HPDE6-E6E7 (cell line): ENCODE measurements at regions not wholly inside any gene's neighbourhood (a gene's known extent, or its start where the extent isn't known, plus 50 kb on each side); places are given as distances from the start of the nearest gene placed in this dataset.

Experiments
- DNase-seq: peaks from one replicate; pipeline ENCODE4 v3.0.0; 2011; ENCODE audit warnings: missing footprints; ENCODE audit errors: extremely low spot score

DNA sequence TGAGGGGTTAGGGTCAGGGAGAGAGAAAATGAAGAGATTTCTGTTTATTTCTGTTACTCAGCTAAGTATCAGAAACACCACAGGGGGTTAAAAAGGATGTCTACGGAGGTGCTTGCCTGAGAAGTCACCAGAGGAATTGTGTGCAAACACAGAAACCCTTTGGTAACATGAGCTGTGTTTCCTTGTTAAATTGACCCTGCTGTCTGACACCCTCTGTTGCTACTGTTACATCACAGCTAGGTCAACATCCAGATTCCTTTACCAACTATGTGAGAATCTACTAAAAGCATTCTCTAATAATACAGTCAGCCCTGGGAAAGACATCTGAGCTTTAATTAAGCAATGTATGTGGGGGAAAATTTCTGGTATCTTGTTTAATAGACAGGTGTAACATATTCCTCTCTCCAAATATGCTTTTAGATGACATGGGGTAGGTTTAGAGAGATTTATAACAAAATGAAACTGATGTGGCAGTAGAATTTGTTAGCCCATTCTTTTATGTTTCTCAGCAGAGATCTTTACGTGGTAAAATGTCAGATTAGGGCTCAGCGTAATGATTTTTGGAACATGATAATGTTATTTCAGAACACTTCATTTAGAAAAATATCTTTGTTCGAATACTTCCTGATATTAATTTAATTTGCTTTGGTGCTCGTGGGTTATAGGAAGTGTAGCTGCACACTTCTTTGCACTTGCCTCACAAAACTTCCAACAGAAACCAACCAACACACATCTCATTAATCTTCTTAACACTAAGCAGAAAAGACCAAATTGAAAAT lies 168.0 kb upstream of the AHR start:
- DNase-seq: peak; percentile 23

DNA sequence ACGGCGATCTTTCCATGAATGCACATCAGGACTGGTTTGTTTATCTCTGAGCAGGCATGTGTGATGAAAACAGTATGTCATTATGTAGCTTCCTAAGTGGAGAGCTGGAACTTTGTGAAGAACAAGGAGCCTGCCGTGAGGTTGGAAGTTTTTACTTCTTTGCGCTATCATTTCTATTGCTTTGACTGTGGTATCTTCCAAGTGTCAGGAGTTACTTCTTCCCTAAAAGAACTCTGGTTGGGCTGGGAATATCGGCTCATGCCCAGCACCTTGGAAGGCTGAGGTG lies 167.4 kb upstream of the AHR start:
- DNase-seq: no peak

DNA sequence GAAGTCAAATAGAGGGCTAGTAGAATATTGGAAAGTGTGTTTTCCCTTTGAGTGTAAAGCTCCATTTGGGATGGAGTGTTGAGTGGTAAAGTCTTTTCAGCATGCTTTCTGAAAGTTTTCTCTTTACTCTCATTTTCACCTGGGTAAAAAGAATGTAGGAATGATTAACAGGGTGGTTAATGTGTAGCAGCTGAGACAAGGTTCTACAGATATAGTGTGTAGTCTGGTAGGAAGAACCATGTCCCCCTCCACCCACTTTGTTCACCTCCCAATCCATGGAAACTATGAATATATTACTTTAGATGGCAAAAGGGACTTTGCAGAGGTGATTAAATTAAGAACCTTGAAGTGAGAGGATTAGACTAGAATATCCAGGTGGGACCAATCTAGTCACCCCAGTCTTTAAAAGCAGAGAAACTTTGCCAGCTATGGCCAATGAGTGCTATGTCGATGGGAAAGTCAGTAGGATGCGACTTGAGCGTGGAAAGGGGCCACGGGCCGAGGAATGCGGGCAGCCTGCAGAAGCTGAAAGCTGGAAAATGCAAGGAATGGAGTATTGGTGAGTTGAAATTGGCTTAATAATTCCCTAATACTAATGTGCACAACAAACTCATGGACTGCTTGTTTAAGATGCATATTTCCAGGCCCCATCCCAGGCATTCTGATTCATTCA lies 166.3 kb upstream of the AHR start:
- DNase-seq: no peak

DNA sequence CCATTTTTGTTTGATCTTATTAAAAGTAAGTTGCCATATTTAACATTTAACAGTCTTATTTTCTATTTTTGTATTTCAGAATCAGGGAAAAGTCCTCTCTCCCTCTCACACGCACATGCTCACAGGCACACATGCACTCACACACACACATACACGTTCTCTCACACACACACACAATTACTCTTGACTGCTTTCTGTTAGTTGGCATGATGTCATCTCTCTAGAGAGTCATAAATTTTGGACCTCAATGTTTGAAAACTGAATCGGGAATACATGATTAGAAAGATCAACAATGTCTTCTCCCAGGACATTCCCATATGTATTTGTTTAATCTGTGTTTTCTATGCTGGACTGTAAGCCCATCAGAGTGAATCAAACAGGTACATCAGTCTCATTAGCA lies 165.7 kb upstream of the AHR start:
- no peak for DNase-seq

DNA sequence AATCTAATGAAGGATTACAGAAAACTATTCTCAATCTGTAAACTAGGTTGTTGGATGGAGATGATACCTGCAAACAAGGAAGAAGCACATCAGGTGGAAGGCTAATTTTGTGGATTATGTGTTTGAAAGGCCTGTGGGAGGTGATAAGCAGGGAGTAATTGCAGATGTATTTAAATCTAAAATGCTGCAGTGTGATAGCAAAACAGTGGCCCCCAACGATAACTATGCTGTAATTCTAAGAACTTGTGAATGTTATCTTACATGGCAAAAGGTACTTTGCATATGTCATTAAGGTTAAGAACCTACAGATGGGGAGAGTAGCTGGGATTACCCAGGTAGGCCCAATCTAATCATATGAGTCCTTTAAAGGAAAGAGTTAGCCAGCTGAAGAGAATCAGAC lies 164.5 kb upstream of the AHR start:
- no peak for DNase-seq

DNA sequence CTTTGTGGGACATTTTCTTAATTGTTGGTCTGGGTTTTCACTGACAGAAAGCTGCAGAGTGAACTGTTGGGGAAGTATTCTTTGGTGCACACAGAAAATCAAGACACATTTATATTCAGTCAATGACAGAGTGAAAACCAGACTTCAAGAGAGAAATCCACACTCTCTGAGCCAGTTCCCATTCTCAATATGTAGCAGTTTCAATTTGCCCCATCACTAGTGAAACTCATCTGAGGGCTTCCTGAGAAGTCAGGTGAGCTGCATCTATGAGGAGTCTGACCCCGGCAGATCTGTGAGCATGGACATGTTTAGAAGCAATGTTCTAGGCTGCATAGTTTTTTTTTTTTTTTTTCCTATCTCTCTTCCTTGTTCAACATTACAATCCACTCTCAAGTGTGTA lies 163.7 kb upstream of the AHR start:
- no peak for DNase-seq

DNA sequence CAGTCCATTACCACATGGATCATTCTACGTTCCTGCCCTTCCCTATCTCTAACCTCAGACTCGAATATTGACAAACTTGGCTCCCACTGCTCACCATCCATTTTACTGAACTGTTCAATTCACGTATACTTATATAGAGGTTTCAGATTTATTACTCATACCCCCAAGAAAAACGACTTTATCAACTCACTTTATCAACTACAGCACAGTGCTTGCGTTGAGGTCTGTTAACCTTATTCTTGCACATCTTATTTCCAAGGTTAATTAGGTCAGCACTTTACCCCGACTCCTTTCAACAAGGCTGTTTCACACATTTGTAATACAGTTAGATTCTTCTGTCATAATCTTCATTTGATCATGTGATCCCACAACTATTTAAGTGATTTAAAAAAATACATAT lies 162.3 kb upstream of the AHR start:
- DNase-seq: no peak

DNA sequence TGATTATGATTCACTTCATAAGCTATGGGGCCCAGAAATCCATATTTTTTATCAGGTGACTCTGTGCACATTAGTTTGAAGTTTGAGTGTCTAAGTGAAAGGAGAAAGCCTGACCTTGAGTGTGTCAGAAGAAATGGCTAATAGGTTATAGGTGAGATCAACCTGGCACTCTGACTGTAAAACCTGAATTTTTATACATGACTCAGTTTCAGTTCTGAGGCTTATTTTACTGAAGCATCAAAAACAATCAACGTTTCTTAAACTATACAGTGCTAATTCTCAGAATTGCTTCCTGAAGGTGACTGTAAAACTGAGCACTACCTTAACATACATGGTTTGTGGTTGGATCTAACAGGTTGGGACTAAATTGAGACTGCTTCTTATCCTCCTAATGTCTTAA lies 159.4 kb upstream of the AHR start:
- no peak for DNase-seq

DNA sequence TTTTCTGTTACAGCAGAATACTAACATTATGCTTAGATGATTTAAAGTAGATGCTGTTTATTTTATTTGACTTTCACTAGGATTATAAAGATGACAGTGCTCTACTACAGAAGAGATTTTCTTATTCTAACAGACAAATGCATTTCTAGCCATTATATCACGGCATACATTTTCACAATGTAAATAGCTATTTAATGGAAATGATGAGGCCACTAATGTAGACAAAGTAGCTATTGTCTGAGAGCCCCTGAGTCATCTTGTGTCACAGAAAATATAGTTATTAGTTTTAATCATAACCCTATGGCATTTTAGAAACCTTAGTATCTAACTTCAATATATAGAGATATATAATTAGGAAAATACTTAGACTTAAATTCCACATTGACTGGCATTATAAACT lies 158.0 kb upstream of the AHR start:
- DNase-seq: no peak

DNA sequence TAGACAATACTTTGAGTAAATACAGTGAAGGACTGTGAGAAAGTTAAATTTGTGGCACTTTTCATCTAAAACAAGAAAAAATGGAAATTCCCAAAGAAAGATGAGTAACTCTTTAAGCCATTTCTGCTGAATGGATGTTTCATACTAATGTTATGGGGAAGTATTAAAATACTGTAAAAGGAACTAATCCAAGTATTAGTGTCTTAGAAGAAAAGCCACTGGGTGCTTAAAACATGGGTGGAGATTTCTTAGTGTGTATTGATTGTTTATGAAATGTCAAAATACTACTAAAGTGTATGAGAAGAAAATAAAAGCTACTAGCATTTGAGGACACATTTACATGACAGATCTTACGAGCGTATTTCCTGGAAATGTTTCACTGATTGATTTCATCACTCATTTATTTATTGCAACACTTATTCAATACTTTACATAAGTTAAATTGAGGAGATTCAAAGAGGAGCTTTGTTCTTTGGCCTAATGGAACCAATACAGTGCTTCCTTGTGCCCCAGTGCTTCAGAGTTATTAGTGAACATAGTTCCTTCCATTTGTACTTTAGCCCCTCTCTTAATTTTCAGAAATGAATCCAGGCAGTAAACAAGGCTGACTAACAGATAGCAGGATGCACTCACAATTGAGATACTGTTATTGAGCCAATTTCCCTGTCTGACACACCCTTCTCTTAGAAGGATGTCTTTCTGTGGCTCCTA lies 155.5 kb upstream of the AHR start:
- DNase-seq: no peak

DNA sequence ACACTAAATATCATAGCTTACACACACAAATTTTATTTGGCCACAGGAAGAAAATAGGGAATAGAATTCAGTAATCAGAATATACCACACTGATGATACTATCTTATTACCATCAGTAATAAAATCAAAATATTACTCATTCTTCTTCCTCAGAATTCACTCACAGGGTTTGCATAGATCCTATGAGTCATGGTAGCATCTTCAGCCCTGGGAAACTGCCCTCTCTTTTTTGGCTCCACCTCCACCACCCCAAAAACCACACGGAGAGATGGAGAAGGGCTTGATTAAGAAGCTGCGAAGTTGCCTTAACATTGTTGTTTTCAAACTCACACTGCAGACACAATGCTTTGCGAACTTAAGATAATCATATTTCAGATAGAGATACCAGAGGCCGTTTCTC lies 154.1 kb upstream of the AHR start:
- peak; percentile 21 for DNase-seq

DNA sequence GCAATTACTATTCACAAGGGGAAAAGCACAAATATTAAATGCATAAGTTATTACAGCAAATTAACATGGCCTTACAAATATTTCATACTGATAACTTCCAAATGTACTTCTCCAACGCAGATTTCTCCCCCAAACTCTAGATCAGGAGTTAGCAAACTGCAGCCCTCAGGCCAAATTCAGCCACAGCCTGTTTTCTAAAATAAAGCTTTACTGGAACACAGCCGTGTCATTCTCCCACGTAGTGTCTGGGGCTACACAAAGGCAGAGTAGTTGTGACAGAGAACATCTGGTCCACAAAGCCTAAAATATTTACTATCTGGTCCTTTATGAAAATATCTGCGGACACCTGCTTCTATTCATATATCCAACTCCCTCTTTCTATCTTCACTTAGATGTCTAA lies 151.8 kb upstream of the AHR start:
- DNase-seq: no peak

DNA sequence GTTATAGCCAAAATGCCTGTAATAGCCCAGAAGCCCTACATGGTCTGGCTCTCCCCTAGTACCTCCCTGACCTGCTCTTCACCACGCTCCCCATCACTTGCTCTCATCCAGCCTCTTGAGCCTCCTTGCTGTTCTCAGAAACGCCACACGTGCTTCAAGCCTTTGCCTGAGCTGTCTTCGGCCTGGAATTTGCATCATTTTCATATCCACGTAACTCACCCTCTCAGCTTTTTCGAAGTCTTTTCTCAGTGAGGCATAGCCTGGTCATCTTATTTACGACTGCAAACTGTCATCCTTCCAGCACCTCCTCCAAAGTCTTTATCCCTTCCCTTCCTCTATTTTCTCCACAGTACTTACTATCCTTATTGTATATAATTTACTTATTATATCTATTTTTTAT lies 151.0 kb upstream of the AHR start:
- DNase-seq: no peak

DNA sequence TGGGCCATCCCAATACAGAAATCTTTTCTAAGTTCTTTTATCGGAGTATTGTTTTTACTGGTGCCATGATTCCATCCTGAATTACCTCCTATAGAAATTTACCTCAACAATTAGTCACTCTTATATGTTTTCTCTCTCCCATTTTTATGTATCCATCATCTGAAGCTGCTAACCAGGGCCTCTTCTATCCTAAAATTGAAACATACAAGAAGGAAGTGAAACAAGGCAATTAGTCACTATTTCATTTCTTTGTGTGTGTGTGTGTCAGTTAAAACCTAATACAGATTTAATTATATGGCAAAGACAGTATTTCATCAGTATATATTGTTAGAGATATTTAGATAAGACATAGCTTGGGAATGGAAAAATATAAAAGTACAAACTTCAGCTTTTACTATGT lies 148.4 kb upstream of the AHR start:
- no peak for DNase-seq

DNA sequence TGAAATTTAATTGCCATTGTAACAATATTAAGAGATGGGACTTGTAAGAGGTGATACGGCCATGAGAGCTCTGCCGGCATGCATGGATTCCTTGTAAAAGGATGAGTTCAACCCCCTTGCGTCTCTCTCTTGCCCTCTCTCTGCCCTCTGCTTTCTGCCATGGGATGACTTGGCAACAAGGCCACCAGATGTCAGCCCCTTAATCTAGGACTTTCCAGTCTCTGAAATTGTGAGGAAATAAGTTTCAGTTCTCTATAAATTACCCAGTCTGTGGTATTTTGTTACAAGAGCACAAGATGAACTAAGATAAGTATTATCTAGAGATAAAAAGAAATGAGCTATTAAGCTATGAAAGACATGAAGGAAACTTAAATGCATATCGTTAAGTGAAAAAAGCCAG lies 145.7 kb upstream of the AHR start:
- no peak for DNase-seq

DNA sequence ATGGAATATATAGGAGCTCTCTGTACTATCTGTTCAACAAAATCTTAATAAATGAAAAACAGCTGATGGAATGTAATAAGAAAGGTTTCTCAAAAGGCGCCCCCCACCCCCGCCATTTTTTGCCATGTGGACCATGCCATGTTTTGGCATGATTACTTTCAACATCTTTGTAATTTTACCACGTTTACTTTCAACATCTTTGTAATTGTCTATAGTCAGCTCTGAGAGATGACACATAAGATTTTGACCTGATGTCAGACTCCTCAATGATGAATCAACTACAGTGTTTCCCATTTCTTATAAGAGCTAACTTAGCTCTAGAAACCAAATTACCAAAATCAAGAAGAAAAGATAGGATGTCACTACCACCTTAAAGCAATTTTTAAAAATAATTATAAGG lies 144.9 kb upstream of the AHR start:
- DNase-seq: no peak

DNA sequence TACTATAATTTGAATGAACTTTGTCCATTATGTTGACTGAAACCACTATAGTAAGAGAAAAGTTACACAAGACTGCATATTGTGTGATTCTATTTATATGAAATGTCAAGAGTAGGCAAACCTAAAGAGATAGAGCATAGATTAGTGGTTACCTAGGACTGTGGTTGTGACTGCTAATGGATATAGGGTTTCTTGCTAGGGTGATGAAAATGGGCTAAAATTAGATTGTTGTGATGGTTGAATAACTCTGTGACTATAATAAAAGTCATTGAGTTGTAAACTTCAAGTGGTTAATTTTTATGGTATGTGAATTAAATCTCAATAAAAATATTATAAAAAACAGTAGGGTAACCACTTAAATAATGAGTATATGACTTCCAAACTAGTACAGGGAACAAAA lies 142.9 kb upstream of the AHR start:
- no peak for DNase-seq

DNA sequence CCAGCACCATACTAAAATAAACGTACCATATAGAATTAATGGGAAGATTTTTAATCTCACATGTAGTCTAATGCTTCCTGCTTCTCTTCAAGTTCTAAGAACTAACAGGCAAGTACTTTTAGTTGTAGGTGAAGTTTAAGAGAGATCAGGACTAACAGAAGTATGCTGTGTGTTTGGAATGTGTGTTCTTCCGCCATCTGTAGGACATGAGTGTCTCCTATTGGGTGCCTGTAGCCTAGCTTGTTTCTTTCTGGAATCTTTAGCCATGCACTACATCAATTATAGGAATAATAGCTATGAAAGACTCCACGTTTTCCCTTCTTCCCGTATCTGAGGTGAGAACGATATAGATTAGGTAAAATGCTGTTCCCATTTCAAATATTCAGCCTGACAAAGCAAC lies 140.2 kb upstream of the AHR start:
- no peak for DNase-seq

DNA sequence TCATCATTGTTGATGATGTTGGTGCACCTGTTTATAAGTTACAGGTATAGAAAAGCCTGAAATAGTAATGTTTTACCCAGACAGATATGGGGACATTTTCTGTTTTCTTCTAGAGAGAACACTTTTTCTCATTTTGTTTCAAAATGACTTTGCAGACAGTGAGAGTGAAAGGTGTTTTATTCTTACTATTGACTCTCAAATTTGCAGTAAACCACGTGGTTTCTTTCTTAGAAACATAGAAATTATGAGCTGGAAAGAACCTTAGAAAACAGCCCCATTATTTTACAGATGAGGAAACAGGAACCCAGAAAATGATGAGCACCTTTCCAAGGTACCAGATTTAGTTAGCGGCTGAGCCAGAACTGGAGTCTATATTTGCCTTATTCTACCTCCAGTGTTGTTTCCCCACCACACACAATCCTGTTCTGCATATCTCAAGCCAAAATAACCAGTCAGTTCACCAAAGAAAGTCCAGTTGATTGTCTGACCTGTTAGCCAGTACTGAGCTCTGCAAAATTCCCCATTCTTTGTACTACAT lies 138.9 kb upstream of the AHR start:
- DNase-seq: no peak

DNA sequence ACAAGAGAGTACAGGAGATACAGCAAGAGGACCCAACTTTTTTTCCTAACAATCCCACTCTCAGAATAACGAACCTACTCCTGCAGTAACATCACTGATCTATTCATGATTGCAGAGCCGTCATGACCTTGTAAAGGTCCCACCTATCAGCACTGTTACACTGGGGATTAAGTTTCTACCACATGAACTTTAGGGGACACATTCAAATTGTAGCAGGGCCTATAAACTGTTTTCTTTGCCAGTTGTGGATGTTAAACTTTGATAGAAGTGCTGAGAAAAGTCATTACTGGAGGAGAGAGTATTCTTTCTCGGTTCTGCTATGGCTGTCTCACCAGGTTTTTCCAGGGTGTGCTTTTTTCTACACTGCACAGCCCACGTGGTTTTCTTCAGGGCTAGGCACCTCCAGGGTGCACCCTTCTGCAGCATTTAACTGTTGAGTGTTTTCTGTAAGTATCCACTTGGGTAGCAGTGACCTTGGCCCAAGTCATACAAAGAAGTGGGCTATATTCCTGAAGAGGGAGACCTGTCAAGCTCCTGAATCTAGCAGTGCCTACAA lies 131.6 kb upstream of the AHR start:
- no peak for DNase-seq

DNA sequence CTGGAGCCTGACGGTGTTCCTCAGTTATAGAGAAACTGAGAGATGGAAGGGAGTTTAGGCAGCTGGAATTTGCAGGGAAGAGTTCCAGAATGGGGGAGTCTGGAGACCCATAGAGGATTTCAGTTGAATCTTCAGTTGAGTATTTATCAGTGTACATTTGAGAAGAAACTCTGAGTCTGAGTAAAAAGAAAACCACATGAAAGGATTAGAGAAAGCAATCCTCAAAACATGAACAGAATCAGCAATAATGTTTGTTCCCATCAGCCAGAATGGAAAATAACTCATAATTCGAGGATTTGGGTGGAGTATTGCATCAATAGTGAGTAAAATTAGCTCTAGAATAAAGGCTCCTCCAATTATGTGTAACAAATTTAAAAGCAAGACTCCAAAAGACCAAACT lies 130.0 kb upstream of the AHR start:
- DNase-seq: no peak

DNA sequence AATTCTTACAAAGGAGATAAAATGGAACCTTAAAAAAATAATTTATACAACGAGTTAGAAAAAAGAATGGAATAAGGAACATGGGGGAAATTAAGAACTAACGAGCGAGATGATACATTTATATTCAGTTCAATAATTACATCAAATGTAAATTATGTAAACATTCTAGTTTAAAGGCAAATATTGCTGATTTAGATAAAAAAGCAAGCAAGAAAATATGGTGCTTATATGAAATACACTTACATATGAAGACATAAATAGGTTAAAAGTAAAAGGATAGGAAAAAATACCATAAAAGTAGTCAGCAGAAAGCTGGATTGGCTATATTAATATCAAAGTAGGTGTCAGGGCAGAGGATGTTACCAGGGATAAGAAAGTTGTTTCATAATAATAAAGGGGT lies 127.0 kb upstream of the AHR start:
- DNase-seq: no peak
